GM12864 (cell line): ENCODE measurements at regions not wholly inside any gene's neighbourhood (a gene's known extent, or its start where the extent isn't known, plus 50 kb on each side); places are given as distances from the start of the nearest gene placed in this dataset.

Experiments
- DNase-seq: peaks from one replicate; pipeline ENCODE4 v3.0.0-alpha.2; 2011; ENCODE audit warnings: low read depth
- H3K4me3 ChIP-seq: 2 replicates; pipeline ENCODE4 v1.5.1; 2011; ENCODE audit warnings: mild to moderate bottlenecking, low read depth, low read length, control low read depth
- CTCF ChIP-seq: IDR thresholded peaks from 2 replicates; pipeline ENCODE4 v1.5.1; 2011; ENCODE audit warnings: low read depth, mild to moderate bottlenecking, moderate library complexity, low read length, control low read depth, inconsistent platforms; ENCODE audit errors: missing control alignments

- H3K4me3 ChIP-seq: no peak overlapping the region
- TF ChIP-seq CTCF: no peak
- no peak for DNase-seq
These were observed 295.6 kb upstream of the DLGAP1 start for GRCh38 chr18:4750393-4751346.

GRCh38 chr18:4748975-4749374 is 293.9 kb upstream of the DLGAP1 start:
- no peak for TF ChIP-seq CTCF
- DNase-seq: no peak
- H3K4me3 ChIP-seq: no peak overlapping the region

GRCh38 chr18:4734903-4735302 is 279.8 kb upstream of the DLGAP1 start:
- TF ChIP-seq CTCF: no peak
- no peak for DNase-seq
- no peak overlapping the region for H3K4me3 ChIP-seq

- no peak for TF ChIP-seq CTCF
- DNase-seq: no peak
- H3K4me3 ChIP-seq: no peak overlapping the region
These were observed 278.9 kb upstream of the DLGAP1 start for GRCh38 chr18:4734021-4734420.

GRCh38 chr18:4721545-4721944 is 266.4 kb upstream of the DLGAP1 start:
- DNase-seq: no peak
- TF ChIP-seq CTCF: no peak
- no peak overlapping the region for H3K4me3 ChIP-seq

- no peak for DNase-seq
- no peak overlapping the region for H3K4me3 ChIP-seq
- no peak for TF ChIP-seq CTCF
These were observed 265.4 kb upstream of the DLGAP1 start for GRCh38 chr18:4720518-4720917.

- no peak for DNase-seq
- TF ChIP-seq CTCF: no peak
- no peak overlapping the region for H3K4me3 ChIP-seq
These were observed 250.8 kb upstream of the DLGAP1 start for GRCh38 chr18:4705894-4706293.
